Activated naive CD4-positive, alpha-beta T cell treated with anti-CD3 and anti-CD28 coated beads, Interleukin-2, amount 10 ng/mL, durations not matched to agents 7 days and 5 days (primary cell): ENCODE measurements at regions not wholly inside any gene's neighbourhood (a gene's known extent, or its start where the extent isn't known, plus 50 kb on each side); places are given as distances from the start of the nearest gene placed in this dataset.

ENCODE experiments used
- CTCF ChIA-PET: fragments of 350-600 bp; sonication (Branson Sonifier 250); formaldehyde crosslinking; loops from one replicate; lab custom pipeline; 2021; ENCODE audit warnings: antibody characterized with exemption; lab: Charles Lee
- DNase-seq: peaks from one replicate; pipeline ENCODE4 v3.0.0-alpha.2; 2020
- H3K27ac Mint-ChIP-seq: one replicate; pipeline ENCODE4 v1.8.0; 2021; ENCODE audit warnings: mild to moderate bottlenecking, moderate library complexity, mixed read lengths
- H3K27me3 Mint-ChIP-seq: one replicate; pipeline ENCODE4 v1.8.0; 2021; ENCODE audit warnings: mild to moderate bottlenecking, mixed read lengths
- H3K36me3 Mint-ChIP-seq: one replicate; pipeline ENCODE4 v1.8.0; 2021; ENCODE audit warnings: mixed read lengths
- H3K4me1 Mint-ChIP-seq: one replicate; pipeline ENCODE4 v1.8.0; 2021; ENCODE audit warnings: mixed read lengths
- H3K4me3 Mint-ChIP-seq: one replicate; pipeline ENCODE4 v1.8.0; 2021; ENCODE audit warnings: mild to moderate bottlenecking, moderate library complexity, mixed read lengths
- H3K9me3 Mint-ChIP-seq: one replicate; pipeline ENCODE4 v1.8.0; 2021; ENCODE audit warnings: mixed read lengths

- peaks cover 38% of the 10 kb centered on the region for H3K27me3 Mint-ChIP-seq
- no peak overlapping the region for H3K4me3 Mint-ChIP-seq
- H3K36me3 Mint-ChIP-seq, result no peaks in the 10 kb centered on the region
- H3K4me1 Mint-ChIP-seq, result no peaks in the 10 kb centered on the region
- peaks cover 2% of the 10 kb centered on the region for H3K9me3 Mint-ChIP-seq
- no peak for DNase-seq
- no peak overlapping the region for H3K27ac Mint-ChIP-seq
- CTCF ChIA-PET, result interaction anchor here (1.3 kb wide), 1 partner anchor 10 kb away, joined by 5 read pairs; no protein-coding TSS in a partner anchor
Measured at GRCh38 chr7:26051021-26051420, 101.0 kb upstream of the NFE2L3 start.

DNA sequence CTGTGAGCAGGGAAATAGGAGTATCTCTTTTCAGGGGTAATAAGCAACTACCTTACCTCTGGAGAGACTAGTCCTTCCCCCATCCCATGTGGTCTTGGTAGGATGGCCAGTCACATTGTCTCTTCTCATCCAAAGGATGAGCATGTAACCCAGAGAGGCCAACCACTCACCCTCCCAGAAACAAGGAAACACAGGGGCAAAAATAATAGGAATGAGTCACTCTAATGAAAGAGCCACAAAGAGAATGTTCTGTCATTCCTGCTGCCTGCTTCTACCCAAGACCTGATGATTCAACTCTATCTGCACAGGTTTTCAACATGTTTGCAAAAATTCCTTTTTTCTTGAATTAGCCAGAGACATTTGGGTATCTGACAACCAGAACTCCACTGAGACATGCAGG lies 99.3 kb upstream of the NFE2L3 start:
- H3K27ac Mint-ChIP-seq, result no peak overlapping the region
- H3K4me1 Mint-ChIP-seq, result no peaks in the 10 kb centered on the region
- no peak for DNase-seq
- no peaks in the 10 kb centered on the region for H3K36me3 Mint-ChIP-seq
- no peak overlapping the region for H3K4me3 Mint-ChIP-seq
- H3K9me3 Mint-ChIP-seq, result peaks cover 2% of the 10 kb centered on the region
- peaks cover 41% of the 10 kb centered on the region for H3K27me3 Mint-ChIP-seq
- CTCF ChIA-PET, result no interaction called here

GRCh38 chr7:26054386-26054785 lies 97.6 kb upstream of the NFE2L3 start:
- Mint-ChIP-seq H3K36me3 (no peaks in the 10 kb centered on the region), H3K9me3 (peaks cover 2% of the 10 kb centered on the region), H3K4me1 (no peaks in the 10 kb centered on the region), H3K27ac (no peak overlapping the region), H3K4me3 (no peak overlapping the region), H3K27me3 (peaks cover 37% of the 10 kb centered on the region)
- no peak for DNase-seq
- CTCF ChIA-PET, result no interaction called here

DNA sequence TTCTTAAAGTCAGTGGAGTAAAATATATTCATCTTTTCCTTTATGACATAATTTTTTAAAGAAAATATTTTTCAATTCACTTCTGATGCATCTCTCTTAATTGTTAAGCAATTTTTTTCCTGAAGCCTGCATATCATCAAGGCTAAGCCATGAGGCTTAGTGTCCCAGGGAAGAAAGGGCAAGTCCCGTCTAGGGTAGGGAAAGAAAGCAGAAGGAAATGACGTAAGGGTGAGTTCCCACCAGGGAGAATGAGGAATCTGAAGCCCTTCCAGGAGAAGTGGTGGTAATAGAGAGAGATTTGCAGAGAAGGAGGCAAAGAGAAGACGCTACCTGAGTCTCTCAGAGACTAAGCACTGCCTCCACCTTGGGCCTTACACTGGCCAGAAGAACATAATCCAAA lies 96.8 kb upstream of the NFE2L3 start:
- H3K27ac Mint-ChIP-seq, result no peak overlapping the region
- no peaks in the 10 kb centered on the region for H3K4me1 Mint-ChIP-seq
- CTCF ChIA-PET, result interaction anchor here (6.7 kb wide), 1 partner anchor 161 kb away, joined by 51 read pairs; no protein-coding TSS in a partner anchor
- H3K27me3 Mint-ChIP-seq, result peaks cover 32% of the 10 kb centered on the region
- DNase-seq, result no peak
- H3K4me3 Mint-ChIP-seq, result no peak overlapping the region
- H3K9me3 Mint-ChIP-seq, result peaks cover 2% of the 10 kb centered on the region
- no peaks in the 10 kb centered on the region for H3K36me3 Mint-ChIP-seq

- no peaks in the 10 kb centered on the region for H3K9me3 Mint-ChIP-seq
- no peak overlapping the region for H3K27ac Mint-ChIP-seq
- no peaks in the 10 kb centered on the region for H3K36me3 Mint-ChIP-seq
- CTCF ChIA-PET, result interaction anchor here (0.6 to 6.7 kb wide), 5 partner anchors 10 to 493 kb away, joined by 3 to 51 read pairs (median 3); no protein-coding TSS in a partner anchor
- DNase-seq, result no peak
- no peak overlapping the region for H3K4me3 Mint-ChIP-seq
- peaks cover 8% of the 10 kb centered on the region for H3K4me1 Mint-ChIP-seq
- H3K27me3 Mint-ChIP-seq, result peaks cover 18% of the 10 kb centered on the region
Measured at GRCh38 chr7:26060733-26061677, 91.0 kb upstream of the NFE2L3 start.

DNA sequence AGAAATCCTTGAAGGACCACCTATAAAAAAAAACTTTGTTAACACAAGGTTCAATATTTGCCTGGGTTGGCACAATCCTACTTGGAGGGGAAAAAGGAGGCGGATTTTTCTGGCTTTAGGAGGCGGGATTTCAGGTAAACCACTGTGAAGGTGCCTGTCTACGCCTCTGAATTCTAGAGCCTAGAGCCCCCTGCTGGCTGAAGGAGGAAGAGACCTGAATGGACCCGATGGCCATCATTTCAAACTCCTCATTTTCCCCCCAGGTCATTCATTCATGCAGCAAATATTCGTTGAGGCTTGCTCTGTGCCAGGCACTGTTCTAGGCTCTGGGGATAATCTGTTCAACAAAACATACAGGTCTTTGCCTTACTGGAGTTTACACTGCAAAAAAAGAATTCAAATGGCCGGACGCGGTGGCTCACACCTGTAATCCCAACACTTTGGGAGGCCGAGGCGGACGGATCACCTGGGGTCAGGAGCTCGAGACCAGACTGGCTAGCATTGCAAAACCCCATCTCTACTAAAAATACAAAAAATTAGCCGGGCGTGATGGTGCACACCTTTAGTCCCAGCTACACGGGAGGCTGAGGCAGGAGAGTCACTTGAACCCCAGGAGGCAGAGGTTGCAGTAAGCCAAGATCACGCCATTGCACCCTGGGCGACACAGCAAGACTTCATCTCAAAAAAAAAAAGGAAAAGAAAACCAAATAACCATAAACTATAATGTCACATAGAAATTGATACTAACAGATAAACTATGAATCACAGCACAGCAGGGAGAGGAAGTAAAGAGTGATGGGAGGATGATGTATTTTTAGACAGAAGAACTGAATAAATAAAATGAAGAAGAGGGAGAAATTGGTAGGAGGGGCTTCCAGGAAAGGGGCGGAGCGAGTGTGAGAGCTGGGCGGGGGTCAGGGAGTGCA lies 90.1 kb upstream of the NFE2L3 start:
- Mint-ChIP-seq H3K4me1 (peaks cover 8% of the 10 kb centered on the region), H3K27ac (no peak overlapping the region), H3K27me3 (peaks cover 23% of the 10 kb centered on the region), H3K9me3 (no peaks in the 10 kb centered on the region), H3K4me3 (no peak overlapping the region), H3K36me3 (no peaks in the 10 kb centered on the region)
- DNase-seq, result peak; percentile 80
- CTCF ChIA-PET, result interaction anchor here (1.0 to 3.3 kb wide), 5 partner anchors 17 to 173 kb away, joined by 3 to 12 read pairs (median 8); no protein-coding TSS in a partner anchor

GRCh38 chr7:26065652-26066051 lies 86.3 kb upstream of the NFE2L3 start:
- CTCF ChIA-PET, result interaction anchor here (1.0 to 1.7 kb wide), 2 partner anchors 171 to 173 kb away, joined by 3 to 6 read pairs; no protein-coding TSS in a partner anchor
- Mint-ChIP-seq H3K27ac (no peak overlapping the region), H3K27me3 (peaks cover 21% of the 10 kb centered on the region), H3K9me3 (no peaks in the 10 kb centered on the region), H3K4me3 (no peak overlapping the region), H3K36me3 (no peaks in the 10 kb centered on the region), H3K4me1 (peaks cover 8% of the 10 kb centered on the region)
- no peak for DNase-seq

DNA sequence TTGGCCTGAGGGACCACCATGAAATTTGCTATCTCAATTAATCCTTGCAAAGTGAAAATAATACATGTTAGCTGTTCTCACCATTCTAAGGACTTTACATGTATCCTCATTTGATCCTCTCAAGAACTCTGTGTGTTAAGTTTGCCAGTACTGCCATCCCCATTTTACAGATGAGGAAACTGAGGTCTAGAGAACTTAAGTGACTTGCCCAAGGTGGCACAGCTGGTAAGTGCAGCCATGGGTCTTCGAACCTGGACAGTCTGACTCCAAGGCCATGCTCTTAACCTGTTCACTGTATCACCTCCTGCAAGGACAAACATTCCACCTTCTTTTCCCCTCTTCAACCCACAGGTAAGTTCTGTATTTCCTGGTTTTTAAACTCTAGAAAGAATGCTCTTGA lies 85.3 kb upstream of the NFE2L3 start:
- no peak for DNase-seq
- H3K36me3 Mint-ChIP-seq, result no peaks in the 10 kb centered on the region
- H3K27ac Mint-ChIP-seq, result no peak overlapping the region
- peaks cover 24% of the 10 kb centered on the region for H3K27me3 Mint-ChIP-seq
- CTCF ChIA-PET, result interaction anchor here (1.0 to 1.7 kb wide), 2 partner anchors 172 to 174 kb away, joined by 3 to 6 read pairs; no protein-coding TSS in a partner anchor
- H3K4me1 Mint-ChIP-seq, result no peaks in the 10 kb centered on the region
- no peaks in the 10 kb centered on the region for H3K9me3 Mint-ChIP-seq
- H3K4me3 Mint-ChIP-seq, result no peak overlapping the region

DNA sequence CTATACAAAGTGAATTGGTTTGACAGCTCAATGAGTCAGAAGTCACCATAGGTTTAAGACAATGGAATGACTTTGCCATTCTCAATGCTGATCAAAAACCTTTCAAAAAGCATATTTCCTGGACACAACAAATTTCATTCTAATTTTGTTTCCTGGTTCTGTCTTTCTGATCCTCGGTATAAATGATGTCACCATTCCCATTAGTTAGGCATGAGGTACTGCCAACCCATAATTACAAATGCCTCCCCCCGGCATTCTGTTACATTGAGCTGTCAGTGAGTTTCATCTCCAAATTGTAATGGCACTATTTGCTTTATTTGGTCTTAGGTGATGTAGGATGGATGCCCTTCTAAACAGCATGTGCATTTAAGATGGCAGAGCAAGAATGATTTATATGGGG lies 81.7 kb upstream of the NFE2L3 start:
- CTCF ChIA-PET, result interaction anchor here (1.0 kb wide), 1 partner anchor 8 kb away, joined by 3 read pairs; no protein-coding TSS in a partner anchor
- Mint-ChIP-seq H3K4me1 (peaks cover 2% of the 10 kb centered on the region), H3K27me3 (peaks cover 46% of the 10 kb centered on the region), H3K27ac (no peak overlapping the region), H3K4me3 (no peak overlapping the region), H3K9me3 (no peaks in the 10 kb centered on the region), H3K36me3 (no peaks in the 10 kb centered on the region)
- no peak for DNase-seq

DNA sequence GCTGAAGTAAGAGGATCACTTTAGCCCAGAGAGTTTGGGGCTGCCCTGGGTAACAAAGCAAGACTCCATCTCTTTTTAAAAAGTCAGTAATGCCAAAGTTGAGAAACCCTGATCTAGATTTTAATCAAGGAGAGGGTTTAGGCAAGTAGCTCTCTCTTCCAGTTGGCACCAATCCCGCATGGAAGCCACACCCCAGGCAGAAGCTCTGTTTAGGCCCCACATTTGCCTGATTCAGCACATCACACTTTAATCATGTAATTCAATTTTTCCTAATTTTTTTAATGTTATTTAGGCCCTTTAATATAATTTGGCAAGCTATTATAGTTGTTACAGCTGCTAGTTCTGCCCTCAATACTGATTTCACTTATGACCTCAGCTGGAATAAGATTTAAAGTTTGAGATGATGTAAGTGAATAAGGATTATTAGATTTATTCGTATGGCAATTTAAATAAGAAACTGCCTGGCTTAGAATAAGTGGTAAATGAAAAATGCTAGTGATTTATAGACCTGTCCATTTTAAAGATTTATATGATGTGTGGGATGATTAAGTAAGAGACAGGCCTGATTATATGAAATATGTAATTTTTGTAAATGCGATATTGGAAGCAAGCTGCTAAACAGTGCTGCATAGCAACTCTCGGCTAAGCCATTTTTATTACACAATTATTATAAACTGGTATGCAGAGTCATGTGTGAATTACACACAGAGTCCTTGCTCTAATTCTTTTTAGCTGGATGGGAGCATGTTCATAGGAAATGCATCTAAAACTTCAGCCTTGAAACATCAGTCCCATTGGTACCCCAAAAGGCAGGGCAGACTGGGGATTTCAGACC lies 80.2 kb upstream of the NFE2L3 start:
- Mint-ChIP-seq H3K27ac (no peak overlapping the region), H3K4me3 (no peak overlapping the region)
- CTCF ChIA-PET, result interaction anchor here (1.2 kb wide), 1 partner anchor 19 kb away, joined by 3 read pairs; no protein-coding TSS in a partner anchor

GRCh38 chr7:26073041-26073440 lies 79.0 kb upstream of the NFE2L3 start:
- Mint-ChIP-seq H3K27me3 (peaks cover 62% of the 10 kb centered on the region), H3K4me1 (peaks cover 2% of the 10 kb centered on the region)
- CTCF ChIA-PET, result no interaction called here

More for the DNA sequence above, 80.2 kb upstream of the NFE2L3 start:
- DNase-seq, result no peak
- H3K9me3 Mint-ChIP-seq, result no peaks in the 10 kb centered on the region
- peaks cover 52% of the 10 kb centered on the region for H3K27me3 Mint-ChIP-seq
- H3K36me3 Mint-ChIP-seq, result no peaks in the 10 kb centered on the region
- peaks cover 2% of the 10 kb centered on the region for H3K4me1 Mint-ChIP-seq

DNA sequence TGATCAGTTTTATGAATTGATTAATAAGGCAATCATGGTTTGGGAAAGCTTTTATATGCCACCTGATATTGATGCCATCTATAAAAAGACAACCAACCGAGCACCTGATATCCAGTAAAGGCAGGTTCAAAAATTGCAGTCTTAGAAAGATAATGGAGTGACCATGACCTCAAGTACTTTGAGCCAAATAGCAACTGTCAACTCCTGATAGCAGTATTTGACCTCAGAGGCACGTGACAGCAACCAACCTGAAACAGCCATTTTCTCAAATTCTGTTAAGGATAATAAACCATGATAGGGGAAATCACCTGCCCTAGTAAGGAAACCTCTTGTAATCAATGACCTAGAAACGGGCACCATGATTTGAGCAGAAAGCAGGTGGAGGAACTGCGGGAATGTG lies 77.1 kb upstream of the NFE2L3 start:
- no peak overlapping the region for H3K4me3 Mint-ChIP-seq
- H3K27me3 Mint-ChIP-seq, result peaks cover 77% of the 10 kb centered on the region
- no peaks in the 10 kb centered on the region for H3K9me3 Mint-ChIP-seq

More at GRCh38 chr7:26073041-26073440, 79.0 kb upstream of the NFE2L3 start:
- no peak overlapping the region for H3K4me3 Mint-ChIP-seq
- no peaks in the 10 kb centered on the region for H3K9me3 Mint-ChIP-seq
- peak overlapping the region; percentile 34 for H3K27ac Mint-ChIP-seq
- DNase-seq, result no peak
- H3K36me3 Mint-ChIP-seq, result no peaks in the 10 kb centered on the region

DNA sequence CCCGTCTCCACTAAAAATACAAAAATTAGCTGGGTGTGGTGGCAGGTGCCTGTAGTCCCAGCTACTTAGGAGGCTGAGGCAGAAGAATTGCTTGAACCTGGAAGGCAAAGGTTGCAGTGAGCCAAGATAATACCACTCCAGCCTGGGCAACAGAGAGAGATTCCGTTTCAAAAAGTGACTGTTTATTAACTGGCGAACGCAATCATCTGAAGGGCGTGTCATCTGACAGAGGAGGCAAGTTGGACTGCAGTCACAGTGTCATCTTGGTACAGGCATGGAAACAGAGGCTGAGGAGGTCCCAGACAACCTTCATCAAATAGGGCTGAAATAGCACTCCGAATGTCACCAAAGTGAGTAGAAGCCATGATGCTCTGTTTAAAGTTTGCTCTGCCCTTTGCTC lies 75.3 kb upstream of the NFE2L3 start:
- no peaks in the 10 kb centered on the region for H3K9me3 Mint-ChIP-seq

More for the DNA sequence above, 77.1 kb upstream of the NFE2L3 start:
- Mint-ChIP-seq H3K4me1 (peaks cover 9% of the 10 kb centered on the region), H3K36me3 (no peaks in the 10 kb centered on the region), H3K27ac (no peak overlapping the region)
- no peak for DNase-seq
- CTCF ChIA-PET, result interaction anchor here (0.9 to 1.2 kb wide), 3 partner anchors 15 to 290 kb away, joined by 3 to 4 read pairs (median 3); no protein-coding TSS in a partner anchor

More for the DNA sequence above, 75.3 kb upstream of the NFE2L3 start:
- Mint-ChIP-seq H3K4me3 (no peak overlapping the region), H3K36me3 (no peaks in the 10 kb centered on the region), H3K4me1 (peaks cover 9% of the 10 kb centered on the region), H3K27me3 (peaks cover 89% of the 10 kb centered on the region), H3K27ac (no peak overlapping the region)
- CTCF ChIA-PET, result interaction anchor here (0.6 kb wide), 1 partner anchor 196 kb away, joined by 4 read pairs; no protein-coding TSS in a partner anchor
- DNase-seq, result no peak
